ENCODE measurements at regions not wholly inside any gene's neighbourhood (a gene's known extent, or its start where the extent isn't known, plus 50 kb on each side); places are given as distances from the start of the nearest gene placed in this dataset.

- Histone ChIP-seq H3K4me1 (no peaks in the 10 kb centered on the region), H3K27me3 (no peaks in the 10 kb centered on the region), H3K36me3 (no peaks in the 10 kb centered on the region), H3K9me3 (no peaks in the 10 kb centered on the region), H3K4me3 (no peak overlapping the region), H3K27ac (no peak overlapping the region)
- DNase-seq (ENCODE audit: low spot score in 2 of 2): no peak
- intact Hi-C loops (cut with DNase I): no loop called here
- no peak for TF ChIP-seq CTCF (IDR thresholded peaks at IDR 0.05)
Observed at GRCh38 chr5:111952555-111952954, 195.6 kb upstream of the NREP start.

- no peak overlapping the region for H3K4me3 ChIP-seq
- intact Hi-C loops (cut with DNase I): no loop called here
- H3K4me1 ChIP-seq: no peaks in the 10 kb centered on the region
- no peak overlapping the region for H3K27ac ChIP-seq
- no peaks in the 10 kb centered on the region for H3K27me3 ChIP-seq
- no peaks in the 10 kb centered on the region for H3K9me3 ChIP-seq
- TF ChIP-seq CTCF (IDR thresholded peaks at IDR 0.05): no peak
- H3K36me3 ChIP-seq: no peaks in the 10 kb centered on the region
- DNase-seq (ENCODE audit: low spot score in 2 of 2): no peak
Observed at GRCh38 chr5:111950660-111951059, 193.7 kb upstream of the NREP start.

GRCh38 chr5:111948092-111948841, 191.3 kb upstream of the NREP start:
- Histone ChIP-seq H3K9me3 (no peaks in the 10 kb centered on the region), H3K27me3 (no peaks in the 10 kb centered on the region), H3K4me3 (no peak overlapping the region), H3K27ac (no peak overlapping the region), H3K4me1 (no peaks in the 10 kb centered on the region), H3K36me3 (no peaks in the 10 kb centered on the region)
- intact Hi-C loops (cut with DNase I): no loop called here
- TF ChIP-seq CTCF (IDR thresholded peaks at IDR 0.05): no peak
- DNase-seq (ENCODE audit: low spot score in 2 of 2): no peak

GRCh38 chr5:111946556-111946955, 189.6 kb upstream of the NREP start:
- H3K4me3 ChIP-seq: no peak overlapping the region
- H3K27me3 ChIP-seq: no peaks in the 10 kb centered on the region
- no peak overlapping the region for H3K27ac ChIP-seq
- no peaks in the 10 kb centered on the region for H3K36me3 ChIP-seq
- DNase-seq (ENCODE audit: low spot score in 2 of 2): no peak
- intact Hi-C loops (cut with DNase I): no loop called here
- H3K9me3 ChIP-seq: no peaks in the 10 kb centered on the region
- H3K4me1 ChIP-seq: no peaks in the 10 kb centered on the region
- no peak for TF ChIP-seq CTCF (IDR thresholded peaks at IDR 0.05)

GRCh38 chr5:111945535-111945934, 188.5 kb upstream of the NREP start:
- no peak overlapping the region for H3K27ac ChIP-seq
- DNase-seq (ENCODE audit: low spot score in 2 of 2): no peak
- no peaks in the 10 kb centered on the region for H3K36me3 ChIP-seq
- no peaks in the 10 kb centered on the region for H3K27me3 ChIP-seq
- TF ChIP-seq CTCF (IDR thresholded peaks at IDR 0.05): no peak
- H3K4me1 ChIP-seq: no peaks in the 10 kb centered on the region
- no peaks in the 10 kb centered on the region for H3K9me3 ChIP-seq
- intact Hi-C loops (cut with DNase I): no loop called here
- no peak overlapping the region for H3K4me3 ChIP-seq

Data from ascending aorta (tissue), 2 donors.